HG02970 (cell line): ENCODE measurements at regions not wholly inside any gene's neighbourhood (a gene's known extent, or its start where the extent isn't known, plus 50 kb on each side); places are given as distances from the start of the nearest gene placed in this dataset.
"Not testable (repeated sequence)": the region's sequence is repeated elsewhere in the genome, so short reads cannot be mapped to it uniquely, and the experiment has no call there.

Experiments used
- ATAC-seq: cut with Tn5 transposase; IDR thresholded peaks from one replicate; pipeline ENCODE4 v1.9.1; 2021; ENCODE audit warnings: mild to moderate bottlenecking, moderate library complexity, moderate number of reproducible peaks; ENCODE audit not compliant: unreplicated experiment, low FRiP score

DNA sequence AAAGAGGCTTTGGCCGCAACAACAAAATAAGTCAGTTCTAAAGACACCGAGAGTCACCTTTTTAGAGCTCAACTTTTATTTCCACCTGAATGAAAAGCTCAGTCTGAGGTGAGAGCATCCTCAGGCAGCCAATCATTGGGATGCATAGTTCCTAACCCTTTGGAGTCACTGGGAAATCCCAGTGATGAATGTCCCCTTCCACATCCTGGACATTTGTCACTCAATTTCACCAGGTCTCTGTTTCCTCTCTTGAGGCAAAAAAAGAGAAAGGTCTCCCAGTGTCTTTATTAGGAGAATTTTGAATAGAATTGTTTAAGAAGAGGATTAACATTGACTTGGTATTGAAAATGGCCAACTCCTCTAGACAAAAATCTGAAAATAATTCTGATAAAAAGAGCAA lies 137.5 kb upstream of the SPRED1 start:
- no peak for ATAC-seq

DNA sequence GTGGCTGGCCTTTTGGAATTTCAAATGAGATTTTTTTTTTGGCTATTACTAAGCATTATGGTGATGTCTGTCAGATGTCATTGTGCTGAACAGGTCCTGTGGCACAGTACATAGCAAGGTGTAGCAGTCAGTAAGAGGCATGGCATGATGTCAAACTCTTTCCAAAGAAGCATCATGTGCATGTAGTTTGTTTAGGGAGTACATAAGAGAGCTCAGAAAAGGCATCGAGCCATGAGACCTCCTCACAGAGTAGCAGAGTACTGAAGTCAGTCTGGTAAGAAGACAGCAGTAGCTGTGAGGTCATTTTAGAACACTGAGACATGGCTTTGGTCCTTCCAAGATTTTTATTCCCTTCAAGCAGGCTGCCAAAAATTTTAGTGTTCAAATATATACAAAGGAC lies 134.9 kb upstream of the SPRED1 start:
- ATAC-seq, result no peak

DNA sequence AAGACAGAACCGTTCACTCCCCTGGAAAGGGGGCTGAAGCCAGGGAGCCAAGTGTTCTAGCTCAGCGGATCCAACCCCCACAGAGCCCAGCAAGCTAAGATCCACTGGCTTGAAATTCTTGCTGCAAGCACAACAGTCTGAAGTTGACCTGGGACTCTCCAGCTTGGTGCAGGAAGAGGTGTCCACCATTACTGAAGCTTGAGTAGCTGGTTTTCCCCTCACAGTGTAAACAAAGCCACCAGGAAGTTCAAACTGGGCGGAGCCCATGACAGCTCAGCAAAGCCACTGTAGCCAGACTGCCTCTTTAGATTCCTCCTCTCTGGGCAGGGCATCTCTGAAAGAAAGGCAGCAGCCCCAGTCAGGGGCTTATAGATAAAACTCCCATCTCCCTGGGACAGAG lies 132.8 kb upstream of the SPRED1 start:
- not testable (repeated sequence) for ATAC-seq

DNA sequence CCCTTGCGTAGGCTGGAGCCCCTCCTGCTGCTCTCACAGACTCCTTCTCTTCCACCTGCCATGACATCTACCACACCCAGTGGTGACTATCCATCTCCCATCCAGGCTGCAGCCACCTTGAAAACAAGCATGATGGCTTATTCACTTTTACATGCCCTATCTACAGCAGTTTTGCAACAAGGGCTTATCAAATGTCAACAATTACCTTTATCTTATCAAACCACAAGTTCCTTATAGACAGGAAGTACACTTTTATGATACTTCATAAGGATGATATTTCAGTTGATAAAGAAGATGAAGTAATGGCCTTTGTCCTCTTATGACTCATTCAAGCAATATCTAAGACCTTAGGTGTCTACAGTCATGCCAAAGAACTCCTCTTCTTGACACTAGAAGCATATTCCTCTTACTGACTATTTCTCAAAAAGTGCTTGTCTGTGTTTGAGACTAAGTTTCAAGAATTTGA lies 125.3 kb upstream of the SPRED1 start:
- no peak for ATAC-seq

- no peak for ATAC-seq
Measured at GRCh38 chr15:38128341-38128781, 124.3 kb upstream of the SPRED1 start.

DNA sequence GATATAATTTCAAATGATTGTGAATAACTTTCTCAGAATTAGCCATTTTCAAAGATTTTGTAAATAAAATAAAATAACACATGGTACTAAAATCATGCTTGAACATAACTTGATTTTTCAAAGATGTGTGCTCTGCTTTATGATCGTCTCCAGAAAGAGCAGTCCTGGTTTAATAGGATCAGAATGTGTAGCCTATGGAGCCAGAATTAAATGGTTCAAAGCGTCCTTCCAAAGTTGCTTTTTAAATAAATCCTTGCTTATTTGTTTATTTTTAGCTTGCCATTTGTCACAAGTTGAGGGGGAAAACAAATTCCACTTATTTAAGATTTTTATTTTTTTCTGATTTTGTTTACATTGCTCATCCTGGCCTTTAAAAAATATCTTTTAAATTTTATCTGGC lies 123.7 kb upstream of the SPRED1 start:
- ATAC-seq, result no peak

- peak; percentile 60 for ATAC-seq
Measured at GRCh38 chr15:38129531-38130204, 123.0 kb upstream of the SPRED1 start.

GRCh38 chr15:38130205-38130567 lies 122.5 kb upstream of the SPRED1 start:
- peak; percentile 30 for ATAC-seq

DNA sequence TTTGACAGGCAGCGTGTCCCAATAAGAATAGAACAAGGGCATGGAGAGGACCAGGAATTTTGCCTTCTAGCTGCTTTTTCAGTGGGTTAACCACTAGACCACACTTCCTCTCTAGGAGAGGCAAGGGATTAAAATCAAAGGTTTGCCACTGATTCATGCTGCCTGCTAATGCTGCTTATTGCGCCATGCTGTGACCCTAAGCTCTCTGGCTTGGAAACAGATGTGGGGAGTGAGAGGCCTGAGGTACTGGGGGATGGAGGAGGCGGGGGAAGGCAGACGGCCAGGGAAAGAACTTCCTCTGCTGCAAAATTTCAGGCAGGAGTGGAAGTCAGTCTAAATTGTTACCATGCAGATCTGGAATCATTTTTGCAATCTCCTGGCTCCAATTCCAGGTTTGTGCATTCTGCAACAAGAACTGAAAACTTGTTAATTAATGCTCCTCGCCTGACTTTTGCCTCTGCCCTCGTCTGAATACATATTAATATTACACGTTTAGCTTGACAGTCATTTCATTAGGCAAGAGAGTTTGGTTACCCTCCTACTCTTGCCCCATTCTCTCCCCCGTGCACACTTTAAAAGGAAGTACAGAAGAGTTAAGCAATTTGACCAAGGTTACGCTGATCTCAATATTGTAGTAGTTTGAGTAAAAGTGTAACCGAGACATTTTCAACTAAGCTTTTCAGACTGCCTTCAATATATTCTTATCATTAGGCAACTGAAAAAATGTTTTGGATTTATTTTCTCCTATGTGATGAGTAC lies 121.7 kb upstream of the SPRED1 start:
- no peak for ATAC-seq

GRCh38 chr15:38134252-38134651 lies 118.4 kb upstream of the SPRED1 start:
- no peak for ATAC-seq

- ATAC-seq, result not testable (repeated sequence)
Measured at GRCh38 chr15:38142195-38142594, 110.4 kb upstream of the SPRED1 start.

GRCh38 chr15:38144921-38145320 lies 107.7 kb upstream of the SPRED1 start:
- no peak for ATAC-seq

GRCh38 chr15:38145651-38146111 lies 107.0 kb upstream of the SPRED1 start:
- no peak for ATAC-seq

- ATAC-seq, result no peak
Measured at GRCh38 chr15:38147246-38147645, 105.4 kb upstream of the SPRED1 start.

DNA sequence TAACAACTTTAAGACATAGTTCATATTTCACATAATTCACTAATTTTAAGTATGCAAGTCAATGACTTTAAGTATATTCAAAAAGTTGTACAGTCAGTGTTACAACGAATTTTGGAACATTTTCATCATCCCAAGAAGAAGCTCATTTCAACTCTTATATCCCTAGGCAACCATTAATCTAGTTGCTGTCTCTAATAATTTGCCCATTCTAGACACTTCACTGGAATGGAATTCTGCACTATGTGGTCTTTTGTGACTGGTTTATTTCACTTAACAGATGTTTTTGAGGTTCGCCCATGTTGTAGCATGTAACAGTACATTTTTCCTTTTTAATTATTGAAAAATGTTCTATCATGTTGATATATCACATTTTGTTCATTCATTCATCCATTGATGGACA lies 104.2 kb upstream of the SPRED1 start:
- ATAC-seq, result no peak

DNA sequence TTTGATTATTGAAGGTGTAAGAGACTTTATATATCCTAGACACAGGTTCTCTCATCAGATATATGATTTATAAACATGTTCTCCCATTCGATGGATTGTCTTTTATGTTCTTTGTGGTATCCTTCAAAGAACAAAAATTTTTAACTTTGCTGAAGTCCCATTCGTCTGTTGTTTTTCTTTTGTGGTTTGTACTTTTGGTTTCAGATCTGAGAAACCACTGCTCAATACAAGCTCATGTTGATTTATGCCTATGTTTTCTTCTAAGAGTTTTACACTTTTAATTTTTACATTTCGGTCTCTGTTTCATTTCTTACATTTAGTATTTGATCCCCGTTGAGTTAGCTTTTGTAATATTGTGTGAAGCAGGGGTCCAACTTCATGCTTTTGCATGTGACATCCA lies 103.3 kb upstream of the SPRED1 start:
- no peak for ATAC-seq

- ATAC-seq, result no peak
Measured at GRCh38 chr15:38150148-38150547, 102.5 kb upstream of the SPRED1 start.

DNA sequence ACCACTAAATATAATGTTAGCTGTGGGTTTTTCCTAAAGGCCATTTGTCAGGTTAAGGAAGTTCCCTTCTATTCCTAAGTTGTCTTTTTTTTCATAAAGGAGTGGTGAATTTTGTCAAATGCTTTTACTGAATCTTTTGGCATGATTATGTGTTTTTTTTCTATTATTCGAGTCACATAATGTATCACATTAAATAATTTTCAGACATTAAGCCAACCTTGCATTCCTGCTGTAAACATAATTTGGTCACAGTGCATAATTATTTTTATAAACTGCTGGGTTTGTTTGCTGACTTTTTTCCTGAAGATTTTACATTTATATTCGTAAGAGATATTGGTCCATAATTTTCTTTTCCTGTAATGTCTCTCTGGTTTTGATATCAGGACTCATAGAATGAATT lies 101.8 kb upstream of the SPRED1 start:
- no peak for ATAC-seq

DNA sequence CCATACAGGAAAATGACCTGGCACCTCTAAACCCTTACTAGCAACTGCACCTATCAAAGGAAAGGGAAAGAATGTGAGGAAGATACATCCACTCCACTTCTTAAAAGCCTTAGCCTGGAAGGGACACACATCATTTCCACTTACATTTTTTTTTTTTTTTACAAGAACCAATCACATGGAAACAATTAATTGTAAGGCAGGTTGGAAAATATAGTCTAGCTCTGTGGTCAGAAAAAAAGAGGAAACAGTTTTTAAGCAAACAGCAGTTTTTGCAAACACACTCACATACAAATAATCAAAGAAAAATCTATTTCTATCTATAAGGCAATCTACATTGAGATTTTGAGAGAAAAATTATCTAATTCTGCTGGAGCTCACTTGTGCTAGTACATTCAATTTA lies 98.9 kb upstream of the SPRED1 start:
- no peak for ATAC-seq

DNA sequence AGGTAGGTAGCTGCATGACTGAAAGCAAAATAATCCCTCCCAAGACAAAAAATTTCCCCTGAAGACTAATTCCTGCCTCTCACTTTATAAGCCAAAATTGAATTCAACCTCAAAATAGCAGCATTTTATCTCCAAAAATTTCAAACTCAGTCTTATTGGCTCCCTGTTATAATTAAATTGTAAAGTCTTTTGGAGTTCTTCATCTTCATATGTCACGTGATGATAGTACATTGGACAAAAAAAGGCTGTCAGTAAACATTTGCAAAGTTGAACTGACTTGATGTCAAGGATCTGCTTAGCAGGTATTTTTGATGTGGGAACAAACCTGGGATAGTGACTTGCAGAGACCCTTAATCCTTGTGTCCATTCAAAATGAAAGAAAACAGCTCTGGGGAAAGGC lies 98.4 kb upstream of the SPRED1 start:
- no peak for ATAC-seq

- ATAC-seq, result no peak
Measured at GRCh38 chr15:38154837-38155236, 97.8 kb upstream of the SPRED1 start.

- ATAC-seq, result no peak
Measured at GRCh38 chr15:38163658-38164057, 89.0 kb upstream of the SPRED1 start.
